ENCODE measurements at regions not wholly inside any gene's neighbourhood (a gene's known extent, or its start where the extent isn't known, plus 50 kb on each side); places are given as distances from the start of the nearest gene placed in this dataset.

- no peak for TF ChIP-seq CTCF (IDR thresholded peaks at IDR 0.05)
- no peak for TF ChIP-seq EZH2 (IDR thresholded peaks at IDR 0.05)
These were observed 297.8 kb downstream of the RRAGC start for GRCh38 chr1:38561725-38562124.
